LNCaP clone FGC (cell line): ENCODE measurements at regions not wholly inside any gene's neighbourhood (a gene's known extent, or its start where the extent isn't known, plus 50 kb on each side); places are given as distances from the start of the nearest gene placed in this dataset.
A peak's percentile ranks its signal among the peaks of the same experiment; 100 is the strongest.

ENCODE experiments used
- DNase-seq: peaks from one replicate; pipeline ENCODE4 v3.0.0-alpha.2; 2011; ENCODE audit warnings: low read depth
- H3K4me3 ChIP-seq: 2 replicates; pipeline ENCODE4 v1.5.1; 2011; ENCODE audit warnings: mild to moderate bottlenecking, low read depth, low read length, control low read depth
- TF ChIP-seq, protein P1 (sequence below): IDR thresholded peaks from 2 replicates; pipeline ENCODE4 v1.5.1; 2012; ENCODE audit warnings: mild to moderate bottlenecking; ENCODE audit not compliant: control insufficient read depth, insufficient read depth; ENCODE audit errors: extremely low read depth

DNA sequence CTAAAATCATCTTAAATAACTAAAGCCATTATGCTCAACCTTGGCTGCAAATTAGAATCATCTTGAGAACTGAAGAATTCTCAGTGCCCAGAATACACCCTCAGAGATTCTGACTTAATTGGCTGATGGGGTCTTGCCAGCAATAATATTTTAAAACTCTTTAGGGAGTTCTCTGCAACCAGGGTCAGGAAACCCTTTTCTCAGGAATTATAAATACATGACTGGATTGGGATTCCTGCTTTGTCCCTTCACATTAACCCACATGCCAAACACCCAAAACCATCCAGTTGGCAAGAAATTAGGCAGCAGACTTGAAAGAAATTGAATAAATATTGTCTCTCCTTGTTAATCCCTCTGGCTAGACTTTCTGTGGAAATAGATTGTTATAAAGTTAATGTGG, 482.3 kb upstream of the NECTIN3 start:
- H3K4me3 ChIP-seq = no peak overlapping the region
- TF ChIP-seq, protein P1, sequence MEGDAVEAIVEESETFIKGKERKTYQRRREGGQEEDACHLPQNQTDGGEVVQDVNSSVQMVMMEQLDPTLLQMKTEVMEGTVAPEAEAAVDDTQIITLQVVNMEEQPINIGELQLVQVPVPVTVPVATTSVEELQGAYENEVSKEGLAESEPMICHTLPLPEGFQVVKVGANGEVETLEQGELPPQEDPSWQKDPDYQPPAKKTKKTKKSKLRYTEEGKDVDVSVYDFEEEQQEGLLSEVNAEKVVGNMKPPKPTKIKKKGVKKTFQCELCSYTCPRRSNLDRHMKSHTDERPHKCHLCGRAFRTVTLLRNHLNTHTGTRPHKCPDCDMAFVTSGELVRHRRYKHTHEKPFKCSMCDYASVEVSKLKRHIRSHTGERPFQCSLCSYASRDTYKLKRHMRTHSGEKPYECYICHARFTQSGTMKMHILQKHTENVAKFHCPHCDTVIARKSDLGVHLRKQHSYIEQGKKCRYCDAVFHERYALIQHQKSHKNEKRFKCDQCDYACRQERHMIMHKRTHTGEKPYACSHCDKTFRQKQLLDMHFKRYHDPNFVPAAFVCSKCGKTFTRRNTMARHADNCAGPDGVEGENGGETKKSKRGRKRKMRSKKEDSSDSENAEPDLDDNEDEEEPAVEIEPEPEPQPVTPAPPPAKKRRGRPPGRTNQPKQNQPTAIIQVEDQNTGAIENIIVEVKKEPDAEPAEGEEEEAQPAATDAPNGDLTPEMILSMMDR = no peak
- DNase-seq = no peak

DNA sequence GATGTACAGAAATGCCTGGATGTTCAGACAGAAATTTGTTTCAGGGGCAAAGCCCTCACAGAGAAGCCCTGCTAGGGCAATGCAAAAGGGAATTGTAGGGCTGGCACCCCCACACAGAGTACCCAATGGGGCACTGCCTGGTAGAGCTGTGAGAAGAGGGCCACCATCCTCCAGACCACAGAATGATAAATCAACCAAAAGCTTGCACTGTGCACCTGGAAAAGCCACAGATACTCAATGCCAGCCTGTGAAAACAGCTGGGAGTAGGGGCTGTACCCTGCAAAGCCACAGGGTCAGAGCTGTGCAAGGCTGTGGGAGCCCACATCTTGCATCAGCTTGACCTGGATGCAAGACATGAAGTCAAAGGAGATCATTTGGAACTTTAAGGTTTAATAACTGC, 477.9 kb upstream of the NECTIN3 start:
- no peak for DNase-seq
- TF ChIP-seq, protein P1 = no peak
- no peak overlapping the region for H3K4me3 ChIP-seq

DNA sequence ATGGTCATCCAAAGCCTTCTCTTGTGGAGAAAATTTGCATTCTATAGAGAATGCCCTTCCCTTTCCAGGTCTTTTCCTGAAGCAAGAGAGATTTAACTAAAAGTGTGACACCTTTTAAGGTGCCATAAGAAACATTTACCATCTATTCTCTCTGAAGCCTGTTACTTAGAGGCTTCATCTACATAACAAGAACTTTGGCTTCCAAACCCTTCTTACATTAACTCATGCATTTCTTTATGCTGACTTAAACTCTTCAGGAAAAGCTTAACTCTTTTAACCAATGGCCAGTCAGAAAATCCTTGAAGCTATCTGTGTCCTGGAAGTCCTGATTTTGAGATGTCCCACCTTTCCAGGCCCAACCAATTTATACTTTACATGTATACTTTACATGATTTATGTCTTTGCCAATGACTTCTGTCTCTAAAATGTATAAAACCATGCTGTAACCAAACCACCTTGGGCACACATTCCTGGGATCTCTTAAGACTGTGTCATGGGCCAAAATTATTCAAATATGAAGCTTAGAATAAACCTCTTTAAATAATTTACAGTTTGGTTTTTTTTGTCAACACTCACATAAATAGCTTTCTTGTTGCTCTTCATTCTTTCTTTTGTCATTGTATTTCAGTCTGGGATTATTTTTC, 472.6 kb upstream of the NECTIN3 start:
- TF ChIP-seq, protein P1 = no peak
- DNase-seq = no peak
- H3K4me3 ChIP-seq = no peak overlapping the region

DNA sequence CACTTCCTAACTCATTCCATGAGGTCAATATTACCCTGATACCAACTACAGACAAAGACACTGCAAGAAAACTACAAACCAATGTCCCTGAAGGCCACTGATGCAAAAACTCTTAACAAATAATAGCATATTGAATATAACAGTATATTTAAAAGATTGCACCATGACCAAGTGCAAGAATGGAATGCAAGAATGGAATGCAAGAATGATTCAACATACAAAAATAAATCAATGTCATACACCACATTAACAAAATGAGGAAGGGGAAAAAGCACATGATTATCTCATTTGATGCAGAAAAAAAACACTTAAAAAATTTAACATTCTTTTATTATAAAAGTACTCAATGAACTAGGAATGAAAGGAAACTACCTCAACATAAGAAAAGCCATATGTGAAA, 463.1 kb upstream of the NECTIN3 start:
- H3K4me3 ChIP-seq = no peak overlapping the region
- no peak for DNase-seq
- TF ChIP-seq, protein P1 = no peak

DNA sequence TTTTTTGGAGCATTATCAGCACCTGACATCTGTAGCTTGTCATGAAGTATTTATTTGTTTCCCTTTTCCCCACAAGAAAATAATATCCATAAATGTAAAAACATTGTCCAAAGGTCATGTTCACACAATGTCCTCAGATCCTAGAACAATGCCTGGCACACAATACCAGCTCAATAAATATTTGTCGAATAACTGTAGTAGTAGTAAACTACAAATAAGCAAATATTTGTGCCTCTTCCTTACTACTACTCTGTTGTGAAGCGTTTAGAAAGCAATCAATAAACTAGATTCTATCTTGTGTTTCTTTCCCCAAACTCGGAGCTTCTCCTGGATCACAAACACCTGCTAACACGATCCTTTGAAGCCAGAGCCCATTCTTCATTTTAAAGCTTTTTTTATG, 459.6 kb upstream of the NECTIN3 start:
- peak; percentile 71 for DNase-seq
- TF ChIP-seq, protein P1 = no peak
- no peak overlapping the region for H3K4me3 ChIP-seq

DNA sequence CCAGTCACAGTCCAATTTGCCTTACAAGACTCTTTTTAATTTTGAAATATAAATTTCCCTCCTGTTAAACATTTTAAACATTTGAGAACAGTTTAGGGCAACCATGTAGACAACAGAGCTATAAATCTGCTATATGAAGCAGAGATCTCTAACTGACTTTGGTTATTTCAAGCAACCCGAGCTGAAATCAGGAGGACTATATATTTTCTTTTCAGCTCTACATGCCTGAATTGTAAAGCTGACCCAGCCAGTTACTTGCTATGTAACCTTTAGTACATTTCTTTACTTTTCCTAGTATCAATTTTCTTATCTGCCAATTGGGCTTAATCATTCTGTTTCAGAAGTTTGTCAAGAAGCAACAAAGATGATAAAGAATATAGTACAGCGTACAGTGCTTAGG, 457.4 kb upstream of the NECTIN3 start:
- no peak overlapping the region for H3K4me3 ChIP-seq
- TF ChIP-seq, protein P1 = no peak
- no peak for DNase-seq

DNA sequence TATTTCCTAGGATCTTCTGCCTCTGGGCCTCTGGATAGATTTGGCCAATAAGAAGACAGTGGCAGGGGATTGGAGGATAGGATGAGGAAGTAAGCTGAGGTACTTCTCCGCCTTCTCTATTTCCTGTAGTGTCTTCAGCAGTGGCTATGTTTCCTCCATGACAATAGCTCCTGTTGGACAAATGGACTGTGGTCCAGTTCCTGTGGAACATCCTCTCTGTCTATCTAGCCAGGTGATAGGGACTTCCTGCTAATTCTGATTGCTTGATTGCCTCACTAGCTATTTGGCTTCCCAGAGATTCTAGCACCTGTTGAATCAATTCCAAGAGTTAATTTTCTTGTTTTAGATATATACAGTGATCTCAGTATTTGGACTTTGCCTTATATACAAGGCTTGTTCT, 456.2 kb upstream of the NECTIN3 start:
- H3K4me3 ChIP-seq = no peak overlapping the region
- DNase-seq = no peak
- TF ChIP-seq, protein P1 = no peak
